H1 (cell line): ENCODE measurements at regions not wholly inside any gene's neighbourhood (a gene's known extent, or its start where the extent isn't known, plus 50 kb on each side); places are given as distances from the start of the nearest gene placed in this dataset.

Experiments used
- CTCF ChIA-PET: fragments of 300-600 bp; sonication (Branson Sonifier 250); formaldehyde crosslinking; loops from one replicate; lab custom pipeline; 2021; ENCODE audit not compliant: partially characterized antibody; lab: Charles Lee
- POLR2A ChIA-PET: fragments of 300-600 bp; sonication (Branson Sonifier 250); formaldehyde crosslinking; loops from one replicate; lab custom pipeline; 2021; ENCODE audit warnings: inconsistent platforms; ENCODE audit not compliant: partially characterized antibody; lab: Charles Lee
- DNase-seq, 2 experiments: peaks; one replicate each; pipeline versions ENCODE4 v3.0.0 to v3.0.0-alpha.2; 2010 to 2022; ENCODE audit warnings: low spot score in 2 of 2, low read depth in 1 of 2, mixed read lengths in 1 of 2
- FAIRE-seq: peaks from 2 replicates; lab custom pipeline; 2011; peaks lifted over from hg19 to GRCh38; lab: Jason Lieb, UNC
- H2AFZ ChIP-seq: 2 replicates; pipeline ENCODE4 v1.8.1; 2012; ENCODE audit warnings: low read length, inconsistent platforms
- H2AK5ac ChIP-seq: 2 replicates; pipeline ENCODE4 v1.6.1; 2013; ENCODE audit warnings: low read depth, low read length
- H2BK120ac ChIP-seq: replicated peaks from 2 replicates; pipeline ENCODE3; 2013; ENCODE audit warnings: low read depth, low read length, inconsistent platforms
- H2BK12ac ChIP-seq: 2 replicates; pipeline ENCODE4 v1.6.1; 2013; ENCODE audit warnings: low read depth, low read length
- H2BK15ac ChIP-seq: 2 replicates; pipeline ENCODE4 v1.6.1; 2013; ENCODE audit warnings: low read length
- H2BK20ac ChIP-seq: 2 replicates; pipeline ENCODE4 v1.6.1; 2013; ENCODE audit warnings: low read length
- H2BK5ac ChIP-seq: 2 replicates; pipeline ENCODE4 v1.6.1; 2013; ENCODE audit warnings: low read depth, low read length
- H3K14ac ChIP-seq: 2 replicates; pipeline ENCODE4 v1.6.1; 2013; ENCODE audit warnings: inconsistent platforms; ENCODE audit not compliant: insufficient read length
- H3K18ac ChIP-seq: 2 replicates; pipeline ENCODE4 v1.6.1; 2013; ENCODE audit warnings: low read length; ENCODE audit errors: extremely low read depth
- H3K23ac ChIP-seq: 2 replicates; pipeline ENCODE4 v1.6.1; 2013; ENCODE audit warnings: inconsistent platforms; ENCODE audit not compliant: insufficient read length
- H3K23me2 ChIP-seq: 2 replicates; pipeline ENCODE4 v1.6.1; 2013; ENCODE audit warnings: low read depth, low read length
- H3K27ac ChIP-seq: 2 replicates; pipeline ENCODE4 v1.6.1; 2011; ENCODE audit warnings: low read depth, low read length, inconsistent platforms
- H3K27me3 ChIP-seq, 4 experiments: replicated peaks in 1 of 4; 1 replicate in 1 of 4; 2 replicates in 3 of 4; pipeline versions ENCODE4 v1.6.1 to v1.8.1; 2011 to 2013; ENCODE audit warnings: low read length in 3 of 4, mild to moderate bottlenecking in 3 of 4, inconsistent platforms in 2 of 4, mixed read lengths in 2 of 4, moderate library complexity in 1 of 4; ENCODE audit not compliant: control insufficient read depth in 3 of 4, insufficient read depth in 3 of 4; ENCODE audit errors: extremely low read depth in 1 of 4
- H3K36me3 ChIP-seq, 4 experiments: 2 replicates each; pipeline versions ENCODE4 v1.6.1 to v1.8.1; 2011 to 2013; ENCODE audit warnings: mild to moderate bottlenecking in 4 of 4, low read length in 3 of 4, moderate library complexity in 2 of 4, control low read depth in 1 of 4, inconsistent platforms in 1 of 4; ENCODE audit not compliant: insufficient read depth in 4 of 4, control insufficient read depth in 2 of 4
- H3K4ac ChIP-seq: replicated peaks from 2 replicates; pipeline ENCODE3; 2013; ENCODE audit warnings: low read length, low read depth, mixed read lengths, inconsistent platforms; ENCODE audit not compliant: insufficient read length
- H3K4me1 ChIP-seq, 4 experiments: replicated peaks in 1 of 4; 1 replicate in 1 of 4; 2 replicates in 3 of 4; pipeline versions ENCODE4 v1.6.1 to v1.8.1; 2011 to 2013; ENCODE audit warnings: low read length in 3 of 4, inconsistent platforms in 2 of 4, mixed read lengths in 1 of 4; ENCODE audit not compliant: insufficient read depth in 4 of 4, control insufficient read depth in 3 of 4
- H3K4me2 ChIP-seq, 2 experiments: 2 replicates each; pipeline versions ENCODE4 v1.6.1 to v1.8.1; 2011 to 2013; ENCODE audit warnings: low read depth in 2 of 2, low read length in 2 of 2, control low read depth in 1 of 2, inconsistent platforms in 1 of 2, mild to moderate bottlenecking in 1 of 2; ENCODE audit not compliant: insufficient read depth in 1 of 2
- H3K4me3 ChIP-seq, 4 experiments: fragments of 200-600, 300-600 bp in 1 of 4; sonication (generic), shearing (Covaris generic), sonication (Bioruptor Twin) in 1 of 4; 2 replicates each; pipeline versions ENCODE4 v1.5.1 to v1.8.1; 2011 to 2016; ENCODE audit warnings: low read length in 4 of 4, low read depth in 3 of 4, control low read depth in 2 of 4, inconsistent platforms in 2 of 4, mild to moderate bottlenecking in 2 of 4, mixed read lengths in 1 of 4, moderate library complexity in 1 of 4; ENCODE audit not compliant: insufficient read depth in 2 of 4; ENCODE audit errors: extremely low read depth in 1 of 4
- H3K56ac ChIP-seq: replicated peaks from 2 replicates; pipeline ENCODE3; 2013; ENCODE audit warnings: low read depth, mild to moderate bottlenecking, mixed read lengths, low read length, inconsistent platforms; ENCODE audit not compliant: insufficient read length
- H3K79me1 ChIP-seq: 2 replicates; pipeline ENCODE4 v1.6.1; 2013; ENCODE audit warnings: low read depth, low read length, control low read depth
- H3K79me2 ChIP-seq, 2 experiments: 2 replicates each; pipeline versions ENCODE4 v1.6.1 to v1.8.1; 2012 to 2013; ENCODE audit warnings: low read length in 2 of 2, mild to moderate bottlenecking in 2 of 2, inconsistent platforms in 1 of 2; ENCODE audit not compliant: insufficient read depth in 2 of 2, control insufficient read depth in 1 of 2
- H3K9ac ChIP-seq, 4 experiments: replicated peaks in 1 of 4; 1 replicate in 1 of 4; 2 replicates in 3 of 4; pipeline versions ENCODE4 v1.6.1 to v1.8.1; 2011 to 2013; ENCODE audit warnings: low read depth in 3 of 4, low read length in 3 of 4, control low read depth in 2 of 4, mild to moderate bottlenecking in 2 of 4, moderate library complexity in 2 of 4, inconsistent platforms in 1 of 4; ENCODE audit errors: extremely low read depth in 1 of 4
- H3K9me3 ChIP-seq, 2 experiments: 2 replicates each; pipeline versions ENCODE4 v1.6.1 to v1.8.1; 2012 to 2013; ENCODE audit warnings: mild to moderate bottlenecking in 2 of 2, moderate library complexity in 2 of 2, control low read depth in 1 of 2, inconsistent platforms in 1 of 2, low read depth in 1 of 2, low read length in 1 of 2, mixed read lengths in 1 of 2; ENCODE audit not compliant: insufficient read depth in 2 of 2
- H4K20me1 ChIP-seq, 2 experiments: replicated peaks in 1 of 2; 2 replicates each; pipeline versions ENCODE3 to v1.8.1; 2011 to 2013; ENCODE audit warnings: inconsistent platforms in 2 of 2, low read length in 2 of 2, mild to moderate bottlenecking in 1 of 2; ENCODE audit not compliant: insufficient read depth in 2 of 2, control insufficient read depth in 1 of 2
- H4K5ac ChIP-seq: 2 replicates; pipeline ENCODE4 v1.6.1; 2013; ENCODE audit warnings: low read length, low read depth, mixed read lengths, inconsistent platforms; ENCODE audit not compliant: insufficient read length
- H4K8ac ChIP-seq: 2 replicates; pipeline ENCODE4 v1.8.0; 2013; ENCODE audit warnings: mild to moderate bottlenecking, moderate library complexity, low read length, inconsistent platforms; ENCODE audit not compliant: insufficient read depth; ENCODE audit errors: extremely low read depth
- H4K91ac ChIP-seq: replicated peaks from 2 replicates; pipeline ENCODE3; 2013; ENCODE audit warnings: low read length, mixed read lengths, inconsistent platforms; ENCODE audit not compliant: insufficient read length
- CHD2 ChIP-seq: IDR thresholded peaks from 2 replicates; pipeline ENCODE4 v1.6.1; 2012; ENCODE audit warnings: low read length, improper control_type of control experiment
- NANOG ChIP-seq: IDR thresholded peaks from 2 replicates; pipeline ENCODE4 v1.6.1; 2011; ENCODE audit warnings: low read length, low read depth, mild to moderate bottlenecking, inconsistent platforms; ENCODE audit not compliant: insufficient read depth, poor library complexity, severe bottlenecking
- WGBS, 2 experiments: shearing (Covaris generic) in 1 of 2; methylation state at CpG; one replicate each; pipeline versions ENCODE4 v1.1.6 to v1.1.7; 2013 to 2015; ENCODE audit warnings: low lambda C conversion rate in 2 of 2, mixed read lengths in 2 of 2, inconsistent platforms in 1 of 2, low coverage in 1 of 2, missing lambda C conversion rate in 1 of 2; ENCODE audit not compliant: insufficient replicate concordance in 2 of 2, insufficient coverage in 1 of 2, insufficient read length in 1 of 2; ENCODE audit errors: extremely low coverage in 1 of 2, missing lambda C conversion rate in 1 of 2; 5-methylcytosine and 5-hydroxymethylcytosine counted together

DNA sequence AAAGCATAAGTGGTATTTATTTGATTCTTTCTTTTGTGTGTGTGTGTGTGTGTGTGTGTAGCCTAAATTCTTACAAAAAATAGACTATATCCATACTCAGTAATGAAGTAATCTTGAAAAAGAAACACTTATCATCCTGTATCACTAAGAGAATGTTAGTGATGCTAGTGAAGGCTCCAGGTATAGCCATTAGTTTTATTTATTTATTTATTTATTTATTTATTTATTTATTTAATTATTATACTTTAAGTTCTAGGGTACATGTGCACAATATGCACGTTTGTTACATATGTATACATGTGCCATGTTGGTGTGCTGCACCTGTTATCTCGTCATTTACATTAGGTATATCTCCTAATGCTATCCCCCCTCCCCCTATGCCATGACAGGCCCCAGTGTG, 436.0 kb downstream of the HTR7 start:
- H2BK5ac ChIP-seq = no peak overlapping the region
- no peak overlapping the region for H3K9ac ChIP-seq
- 90% methylated on average over 2 of the region's 2 CpGs; no CpG with 5 or more reads in 1 of the 2 experiments for WGBS, 2 experiments
- H4K5ac ChIP-seq = no peak overlapping the region
- no peak for FAIRE-seq
- no peaks in the 10 kb centered on the region for H3K4me1 ChIP-seq
- H3K9me3 ChIP-seq = no peaks in the 10 kb centered on the region
- H2BK12ac ChIP-seq = no peak overlapping the region
- CTCF ChIA-PET = no interaction called here
- H3K4me3 ChIP-seq = no peak overlapping the region
- no peak overlapping the region for H2BK120ac ChIP-seq
- no peak overlapping the region for H2AFZ ChIP-seq
- H3K23me2 ChIP-seq = no peaks in the 10 kb centered on the region
- H3K79me2 ChIP-seq = no peaks in the 10 kb centered on the region
- no peak overlapping the region for H3K56ac ChIP-seq
- H3K36me3 ChIP-seq = no peaks in the 10 kb centered on the region
- H2BK15ac ChIP-seq = no peak overlapping the region
- no peak for DNase-seq
- H3K79me1 ChIP-seq = no peaks in the 10 kb centered on the region
- no peak overlapping the region for H2AK5ac ChIP-seq
- no peak overlapping the region for H3K23ac ChIP-seq
- no peak overlapping the region for H4K8ac ChIP-seq
- no peaks in the 10 kb centered on the region for H3K27me3 ChIP-seq
- no peak overlapping the region for H3K4me2 ChIP-seq
- no peaks in the 10 kb centered on the region for H4K20me1 ChIP-seq
- no peak overlapping the region for H3K4ac ChIP-seq
- H2BK20ac ChIP-seq = no peak overlapping the region
- H4K91ac ChIP-seq = no peak overlapping the region
- POLR2A ChIA-PET = no interaction called here
- no peak overlapping the region for H3K14ac ChIP-seq
- H3K18ac ChIP-seq = no peak overlapping the region
- no peak overlapping the region for H3K27ac ChIP-seq
- no peak for TF ChIP-seq CHD2
- no peak for TF ChIP-seq NANOG
